Hepatocyte (in vitro differentiated cells): ENCODE measurements at regions not wholly inside any gene's neighbourhood (a gene's known extent, or its start where the extent isn't known, plus 50 kb on each side); places are given as distances from the start of the nearest gene placed in this dataset.

ENCODE experiments used
- DNase-seq: peaks from one replicate; pipeline ENCODE4 v3.0.0-alpha.2; 2016; ENCODE audit warnings: low spot score
- H2AFZ ChIP-seq: fragments of 200-600 bp; sonication (generic); 2 replicates; pipeline ENCODE4 v1.6.0; 2016; ENCODE audit warnings: antibody characterized with exemption, mild to moderate bottlenecking
- H3K27ac ChIP-seq: fragments of 200-600 bp; sonication (generic); 2 replicates; pipeline ENCODE4 v1.5.1; 2016; ENCODE audit warnings: mild to moderate bottlenecking
- H3K27me3 ChIP-seq: fragments of 200-600 bp; sonication (generic); 2 replicates; pipeline ENCODE4 v1.6.1; 2016
- H3K36me3 ChIP-seq: fragments of 200-600 bp; sonication (generic); replicated peaks from 2 replicates; pipeline ENCODE4 v1.5.1; 2016; ENCODE audit warnings: low read depth; ENCODE audit not compliant: insufficient read depth
- H3K4me1 ChIP-seq: fragments of 200-600 bp; sonication (generic); 2 replicates; pipeline ENCODE4 v1.5.1; 2016; ENCODE audit warnings: mild to moderate bottlenecking, moderate library complexity; ENCODE audit not compliant: insufficient read depth
- H3K4me2 ChIP-seq: fragments of 200-600 bp; sonication (generic); 2 replicates; pipeline ENCODE4 v1.6.0; 2016
- H3K4me3 ChIP-seq: fragments of 200-600 bp; sonication (generic); 2 replicates; pipeline ENCODE4 v1.5.1; 2016; ENCODE audit warnings: mild to moderate bottlenecking
- H3K79me2 ChIP-seq: fragments of 200-600 bp; sonication (generic); 2 replicates; pipeline ENCODE4 v1.6.0; 2017; ENCODE audit warnings: mild to moderate bottlenecking
- H3K9me2 ChIP-seq: fragments of 200-600 bp; sonication (generic); replicated peaks from 2 replicates; pipeline ENCODE4 v1.6.0; 2017; ENCODE audit warnings: mild to moderate bottlenecking; ENCODE audit not compliant: insufficient read depth
- H3K9me3 ChIP-seq: fragments of 200-600 bp; sonication (generic); 2 replicates; pipeline ENCODE4 v1.5.1; 2016; ENCODE audit warnings: low read depth, mild to moderate bottlenecking
- H4K20me1 ChIP-seq: fragments of 200-600 bp; sonication (generic); 2 replicates; pipeline ENCODE4 v1.6.0; 2016; ENCODE audit warnings: mild to moderate bottlenecking; ENCODE audit not compliant: insufficient read depth, poor library complexity, severe bottlenecking
- EZH2 ChIP-seq: fragments of 200-600 bp; sonication (generic); IDR thresholded peaks from 2 replicates; pipeline ENCODE4 v1.6.1; 2016; ENCODE audit warnings: antibody characterized with exemption, mild to moderate bottlenecking, borderline replicate concordance
- EZH2phosphoT487 ChIP-seq: fragments of 200-600 bp; sonication (generic); IDR thresholded peaks from one replicate; pipeline ENCODE4 v1.6.1; 2018; ENCODE audit warnings: antibody characterized with exemption, mild to moderate bottlenecking, low read depth, moderate library complexity; ENCODE audit not compliant: unreplicated experiment, severe bottlenecking
- WGBS: methylation state at CpG from one replicate; pipeline ENCODE4 v1.1.6; 2016; ENCODE audit warnings: low lambda C conversion rate; ENCODE audit errors: missing lambda C conversion rate; 5-methylcytosine and 5-hydroxymethylcytosine counted together
- TF ChIP-seq, protein P1 (sequence below): fragments of 200-600 bp; sonication (generic); IDR thresholded peaks from 2 replicates; pipeline ENCODE4 v1.5.1; 2016; ENCODE audit warnings: antibody characterized with exemption, mild to moderate bottlenecking; ENCODE audit not compliant: poor library complexity

DNA sequence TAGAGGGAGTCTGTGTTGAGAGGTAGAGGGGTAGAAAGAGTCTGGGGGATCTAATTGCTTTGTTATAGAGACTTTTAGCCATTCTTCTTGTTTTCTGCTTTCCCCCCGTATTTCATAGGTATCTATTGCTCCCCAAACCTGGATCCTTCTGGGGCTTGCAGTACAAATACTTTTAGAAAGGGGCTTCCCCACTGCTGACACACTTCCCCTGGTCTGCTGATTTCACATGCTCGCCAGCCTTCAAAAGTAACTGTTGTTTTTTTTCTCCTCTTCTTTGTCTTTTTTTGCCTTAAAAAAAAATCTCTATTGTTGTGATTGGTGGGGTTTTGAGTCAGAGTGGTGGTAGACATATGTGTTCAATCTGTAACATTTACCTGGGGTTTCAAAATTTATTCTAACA is 300.6 kb upstream of the AZI2 start:
- Histone ChIP-seq H4K20me1 (no peaks in the 10 kb centered on the region), H3K27ac (no peak overlapping the region), H3K4me3 (no peak overlapping the region), H3K79me2 (no peaks in the 10 kb centered on the region), H3K9me3 (no peaks in the 10 kb centered on the region), H2AFZ (no peak overlapping the region), H3K4me1 (peaks cover 16% of the 10 kb centered on the region), H3K4me2 (no peak overlapping the region), H3K9me2 (no peaks in the 10 kb centered on the region), H3K36me3 (no peaks in the 10 kb centered on the region), H3K27me3 (no peaks in the 10 kb centered on the region)
- DNase-seq = no peak
- TF ChIP-seq EZH2 = no peak
- TF ChIP-seq, protein P1, sequence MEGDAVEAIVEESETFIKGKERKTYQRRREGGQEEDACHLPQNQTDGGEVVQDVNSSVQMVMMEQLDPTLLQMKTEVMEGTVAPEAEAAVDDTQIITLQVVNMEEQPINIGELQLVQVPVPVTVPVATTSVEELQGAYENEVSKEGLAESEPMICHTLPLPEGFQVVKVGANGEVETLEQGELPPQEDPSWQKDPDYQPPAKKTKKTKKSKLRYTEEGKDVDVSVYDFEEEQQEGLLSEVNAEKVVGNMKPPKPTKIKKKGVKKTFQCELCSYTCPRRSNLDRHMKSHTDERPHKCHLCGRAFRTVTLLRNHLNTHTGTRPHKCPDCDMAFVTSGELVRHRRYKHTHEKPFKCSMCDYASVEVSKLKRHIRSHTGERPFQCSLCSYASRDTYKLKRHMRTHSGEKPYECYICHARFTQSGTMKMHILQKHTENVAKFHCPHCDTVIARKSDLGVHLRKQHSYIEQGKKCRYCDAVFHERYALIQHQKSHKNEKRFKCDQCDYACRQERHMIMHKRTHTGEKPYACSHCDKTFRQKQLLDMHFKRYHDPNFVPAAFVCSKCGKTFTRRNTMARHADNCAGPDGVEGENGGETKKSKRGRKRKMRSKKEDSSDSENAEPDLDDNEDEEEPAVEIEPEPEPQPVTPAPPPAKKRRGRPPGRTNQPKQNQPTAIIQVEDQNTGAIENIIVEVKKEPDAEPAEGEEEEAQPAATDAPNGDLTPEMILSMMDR = no peak
- TF ChIP-seq EZH2phosphoT487 = no peak
- WGBS = 92% methylated on average over 2 of the region's 2 CpGs

DNA sequence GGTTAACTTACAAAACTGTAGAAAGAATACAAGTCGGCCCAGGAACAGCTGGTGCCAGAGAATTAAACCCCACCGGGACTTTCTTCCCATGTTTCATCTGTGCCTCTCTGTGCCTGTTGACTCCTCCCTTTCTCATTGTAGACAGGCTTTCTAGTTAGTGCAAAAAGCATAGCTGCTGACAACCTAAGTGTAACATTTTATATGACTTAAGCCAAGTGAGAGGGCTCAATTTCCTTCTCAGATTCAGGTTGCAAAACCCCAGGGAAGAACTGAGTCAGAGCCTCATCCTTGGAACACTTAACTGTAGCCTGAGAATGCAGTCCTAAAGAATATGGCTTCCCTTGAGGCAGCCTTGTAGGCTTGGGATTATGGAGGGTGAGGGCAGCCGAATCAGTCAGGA is 302.5 kb upstream of the AZI2 start:
- Histone ChIP-seq H3K36me3 (no peaks in the 10 kb centered on the region), H3K4me3 (no peak overlapping the region), H3K4me2 (no peak overlapping the region), H3K27ac (no peak overlapping the region), H2AFZ (no peak overlapping the region), H4K20me1 (no peaks in the 10 kb centered on the region), H3K4me1 (peaks cover 6% of the 10 kb centered on the region), H3K27me3 (no peaks in the 10 kb centered on the region), H3K9me3 (no peaks in the 10 kb centered on the region), H3K9me2 (no peaks in the 10 kb centered on the region), H3K79me2 (no peaks in the 10 kb centered on the region)
- 88% methylated on average over 3 of the region's 3 CpGs for WGBS
- DNase-seq = no peak
- TF ChIP-seq EZH2phosphoT487 = no peak

DNA sequence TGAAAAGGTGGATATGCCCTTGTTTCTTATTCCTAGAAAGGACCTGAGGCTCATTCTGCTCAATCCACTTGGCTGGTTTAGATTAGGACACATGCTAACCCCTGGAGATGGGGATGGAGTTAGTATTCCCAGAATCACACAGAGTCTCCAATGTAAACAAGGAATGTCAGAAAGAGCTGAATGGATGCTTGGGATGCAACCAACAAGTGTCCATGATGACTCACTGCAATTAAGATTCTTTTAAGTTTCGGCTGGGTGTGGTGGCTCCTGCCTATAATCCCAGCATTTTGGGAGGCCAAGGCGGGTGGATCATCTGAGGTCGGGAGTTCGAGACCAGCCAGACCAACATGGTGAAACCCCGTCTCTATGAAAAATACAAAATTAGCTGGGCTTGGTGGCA is 315.5 kb upstream of the AZI2 start:
- no peaks in the 10 kb centered on the region for H4K20me1 ChIP-seq
- TF ChIP-seq EZH2 (no peak), EZH2phosphoT487 (no peak)
- TF ChIP-seq, protein P1 = no peak
- H3K9me3 ChIP-seq = no peaks in the 10 kb centered on the region
- H3K4me3 ChIP-seq = no peak overlapping the region
- H3K79me2 ChIP-seq = no peaks in the 10 kb centered on the region
- H3K36me3 ChIP-seq = no peaks in the 10 kb centered on the region
- no peaks in the 10 kb centered on the region for H3K9me2 ChIP-seq
- H2AFZ ChIP-seq = no peak overlapping the region
- H3K27me3 ChIP-seq = no peaks in the 10 kb centered on the region
- no peak for DNase-seq
- 98% methylated on average over 5 of the region's 5 CpGs for WGBS
- H3K27ac ChIP-seq = no peak overlapping the region
- no peak overlapping the region for H3K4me2 ChIP-seq
- H3K4me1 ChIP-seq = no peaks in the 10 kb centered on the region

DNA sequence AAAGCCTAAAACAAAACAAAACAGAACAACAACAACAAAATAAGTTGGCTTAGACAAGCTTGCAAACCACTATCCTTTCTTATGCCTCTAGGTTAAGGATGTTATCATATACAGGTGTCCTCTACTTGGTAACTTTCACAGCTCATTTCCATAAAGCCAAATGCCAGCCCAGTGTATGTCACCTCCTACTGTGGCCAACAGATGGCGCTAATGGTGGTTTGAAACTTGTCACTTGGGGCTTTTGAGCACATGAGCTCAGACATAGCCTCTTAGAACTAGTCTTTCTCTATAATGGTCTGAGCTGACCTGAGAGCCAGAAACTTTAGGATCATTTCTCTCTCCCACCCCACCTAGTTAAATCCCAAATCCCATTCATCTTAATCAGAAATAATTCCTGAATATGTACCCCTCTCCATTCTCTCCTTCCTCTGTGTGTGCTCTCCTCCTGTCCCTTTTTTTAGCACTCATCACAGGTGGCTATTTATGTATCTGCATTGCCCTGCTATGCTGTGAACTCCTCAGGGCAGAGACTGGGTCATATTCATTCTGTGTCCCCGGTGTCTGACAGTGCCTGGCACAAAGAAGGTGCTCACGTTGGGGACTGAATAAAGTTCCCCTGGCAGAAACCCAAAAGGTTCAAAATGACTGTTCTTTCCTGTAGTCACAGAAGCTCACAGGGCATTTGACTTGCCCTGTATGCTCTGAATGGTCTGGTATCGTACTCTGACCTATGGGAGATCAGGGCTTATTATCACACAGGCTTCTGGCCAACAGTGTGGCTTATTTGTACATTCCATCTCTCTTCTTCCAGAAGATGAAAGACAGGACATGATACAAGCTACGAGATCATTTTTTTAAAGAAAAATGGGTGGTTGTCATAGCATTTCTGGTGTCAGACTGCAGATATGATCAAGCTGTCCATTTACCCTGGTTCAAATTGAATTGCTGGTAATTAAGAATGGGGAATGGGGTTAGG is 319.3 kb upstream of the AZI2 start:
- WGBS = 61% methylated on average over 5 of the region's 5 CpGs
- no peaks in the 10 kb centered on the region for H3K4me1 ChIP-seq
- TF ChIP-seq, protein P1 = peak; percentile 75
- TF ChIP-seq EZH2phosphoT487 = no peak

More for the DNA sequence above, 319.3 kb upstream of the AZI2 start:
- Histone ChIP-seq H3K27ac (no peak overlapping the region), H4K20me1 (no peaks in the 10 kb centered on the region), H3K4me3 (no peak overlapping the region), H3K36me3 (no peaks in the 10 kb centered on the region), H3K9me2 (no peaks in the 10 kb centered on the region), H3K4me2 (no peak overlapping the region), H3K9me3 (no peaks in the 10 kb centered on the region), H2AFZ (peak overlapping the region; percentile 17), H3K27me3 (no peaks in the 10 kb centered on the region), H3K79me2 (no peaks in the 10 kb centered on the region)
- peak; percentile 75 for DNase-seq
